Stimulated activated CD8-positive, alpha-beta memory T cell treated with anti-CD3 and anti-CD28 coated beads, Interleukin-15, amount 100 ng/mL, for 48 hours (primary cell): ENCODE measurements at regions not wholly inside any gene's neighbourhood (a gene's known extent, or its start where the extent isn't known, plus 50 kb on each side); places are given as distances from the start of the nearest gene placed in this dataset.
"Not testable (repeated sequence)": the region's sequence is repeated elsewhere in the genome, so short reads cannot be mapped to it uniquely, and the experiment has no call there.

Experiments
- DNase-seq, 2 donors: peaks; one replicate each; pipeline ENCODE4 v3.0.0-alpha.2; 2020; ENCODE audit warnings: low read depth in 2 of 2

- no peak for DNase-seq
Observed at GRCh38 chr13:107821492-107821891, 393.8 kb downstream of the LIG4 start.

- DNase-seq: no peak
Observed at GRCh38 chr13:107819071-107819470, 396.3 kb downstream of the LIG4 start.

- DNase-seq: no peak
Observed at GRCh38 chr13:107817647-107818287, 397.6 kb downstream of the LIG4 start.

GRCh38 chr13:107812014-107812412 lies 403.3 kb downstream of the LIG4 start:
- DNase-seq: no peak

- DNase-seq: no peak
Observed at GRCh38 chr13:107811233-107812013, 403.9 kb downstream of the LIG4 start.

GRCh38 chr13:107809125-107809524 lies 406.2 kb downstream of the LIG4 start:
- no peak for DNase-seq

GRCh38 chr13:107808389-107808788 lies 406.9 kb downstream of the LIG4 start:
- no peak for DNase-seq

GRCh38 chr13:107807306-107808073 lies 407.8 kb downstream of the LIG4 start:
- DNase-seq: no peak

- no peak for DNase-seq
Observed at GRCh38 chr13:107806726-107807125, 408.6 kb downstream of the LIG4 start.

GRCh38 chr13:107803822-107804495 lies 411.4 kb downstream of the LIG4 start:
- DNase-seq: no peak

- no peak for DNase-seq
Observed at GRCh38 chr13:107801621-107802020, 413.7 kb downstream of the LIG4 start.

GRCh38 chr13:107799001-107799400 lies 416.3 kb downstream of the LIG4 start:
- no peak for DNase-seq

- DNase-seq: no peak
Observed at GRCh38 chr13:107790397-107790796, 424.9 kb downstream of the LIG4 start.

GRCh38 chr13:107788464-107789165 lies 426.7 kb downstream of the LIG4 start:
- no peak for DNase-seq

GRCh38 chr13:107782646-107783045 lies 432.7 kb downstream of the LIG4 start:
- DNase-seq: not testable (repeated sequence)

- no peak for DNase-seq
Observed at GRCh38 chr13:107778094-107778493, 437.2 kb downstream of the LIG4 start.

- DNase-seq: no peak
Observed at GRCh38 chr13:107770541-107770940, 444.8 kb downstream of the LIG4 start.

GRCh38 chr13:107767119-107767518 lies 448.2 kb downstream of the LIG4 start:
- DNase-seq: no peak

GRCh38 chr13:107765724-107766401 lies 449.5 kb downstream of the LIG4 start:
- no peak for DNase-seq

GRCh38 chr13:107764046-107764445 lies 451.3 kb downstream of the LIG4 start:
- DNase-seq: no peak

- DNase-seq: no peak
Observed at GRCh38 chr13:107753748-107754147, 461.6 kb downstream of the LIG4 start.
